Stimulated activated CD4-positive, alpha-beta T cell treated with anti-CD3 and anti-CD28 coated beads, Interleukin-15, amount 100 ng/mL, for 48 hours (primary cell): ENCODE measurements at regions not wholly inside any gene's neighbourhood (a gene's known extent, or its start where the extent isn't known, plus 50 kb on each side); places are given as distances from the start of the nearest gene placed in this dataset.
"Not testable (repeated sequence)": the region's sequence is repeated elsewhere in the genome, so short reads cannot be mapped to it uniquely, and the experiment has no call there.

Experiments
- DNase-seq, 2 donors: peaks; one replicate each; pipeline ENCODE4 v3.0.0-alpha.2; 2020; ENCODE audit warnings: low read depth in 2 of 2

GRCh38 chr13:53101883-53102282 is 73.3 kb downstream of the OLFM4 start:
- DNase-seq = no peak

GRCh38 chr13:53104136-53104535 is 75.5 kb downstream of the OLFM4 start:
- no peak for DNase-seq

GRCh38 chr13:53105477-53105876 is 76.9 kb downstream of the OLFM4 start:
- no peak for DNase-seq

- DNase-seq = no peak
Observed at GRCh38 chr13:53105890-53106289, 77.3 kb downstream of the OLFM4 start.

GRCh38 chr13:53110181-53110580 is 81.6 kb downstream of the OLFM4 start:
- no peak for DNase-seq

GRCh38 chr13:53110614-53111013 is 82.0 kb downstream of the OLFM4 start:
- no peak for DNase-seq

DNA sequence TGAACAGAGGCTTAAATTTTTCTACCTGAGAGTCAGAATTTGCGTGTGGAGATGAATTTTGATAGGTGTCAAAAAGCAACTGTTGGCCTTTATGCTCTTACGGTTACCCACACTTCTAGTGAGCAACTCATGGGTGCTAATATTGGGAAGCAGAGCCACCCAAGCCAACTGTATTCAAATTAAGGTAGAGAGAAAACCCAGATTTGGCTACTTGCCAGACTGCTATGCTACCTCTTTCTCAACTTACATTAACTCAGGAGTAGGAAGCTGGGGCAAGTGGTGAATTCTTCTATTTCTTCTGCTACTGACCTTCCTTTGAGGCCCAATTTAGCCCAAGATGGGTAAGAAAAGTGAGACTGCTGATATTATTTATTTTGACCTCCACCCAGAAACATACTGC is 83.9 kb downstream of the OLFM4 start:
- DNase-seq = no peak

- DNase-seq = not testable (repeated sequence)
Observed at GRCh38 chr13:53117048-53117447, 88.4 kb downstream of the OLFM4 start.

- no peak for DNase-seq
Observed at GRCh38 chr13:53121131-53121773, 92.6 kb downstream of the OLFM4 start.

- DNase-seq = no peak
Observed at GRCh38 chr13:53121919-53122318, 93.3 kb downstream of the OLFM4 start.

DNA sequence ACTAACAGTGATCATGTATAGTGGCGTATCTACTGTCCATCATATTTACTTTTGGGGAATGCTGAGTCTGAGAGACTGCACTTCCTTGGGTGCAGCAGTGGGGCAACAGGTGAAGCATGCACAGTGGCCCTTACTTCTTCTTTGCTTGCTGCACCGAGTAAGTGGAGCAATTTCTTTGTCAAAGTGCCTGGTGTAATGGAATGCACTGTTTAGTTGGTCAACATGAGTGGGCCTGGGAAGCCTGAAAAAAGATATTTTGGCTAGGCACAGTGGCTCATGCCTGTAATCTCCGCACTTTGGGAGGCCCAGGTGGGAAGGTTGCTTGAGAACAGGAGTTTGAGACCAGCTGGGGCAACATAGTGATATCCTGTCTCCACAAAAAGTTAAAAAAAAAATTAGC is 94.9 kb downstream of the OLFM4 start:
- DNase-seq = no peak

GRCh38 chr13:53124623-53125022 is 96.0 kb downstream of the OLFM4 start:
- no peak for DNase-seq

DNA sequence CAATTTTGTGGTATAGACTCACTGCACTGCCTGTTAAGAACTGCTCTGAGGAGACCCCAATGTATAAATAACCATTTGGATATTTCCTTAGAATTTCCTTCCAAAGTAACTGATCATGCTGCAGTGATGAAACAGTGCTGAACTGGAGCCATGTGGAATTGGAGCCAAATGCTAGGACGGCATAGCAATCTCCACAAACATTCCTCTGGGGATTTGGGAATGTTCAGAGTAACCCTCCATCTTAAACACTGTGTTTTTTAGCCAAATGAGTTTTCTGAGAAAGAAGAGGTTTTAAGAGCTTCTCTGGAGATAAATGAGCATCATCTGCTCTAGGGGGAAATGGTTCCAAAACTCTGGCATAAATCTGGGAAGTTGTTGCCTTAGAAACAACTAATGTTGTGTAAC is 98.2 kb downstream of the OLFM4 start:
- no peak for DNase-seq

DNA sequence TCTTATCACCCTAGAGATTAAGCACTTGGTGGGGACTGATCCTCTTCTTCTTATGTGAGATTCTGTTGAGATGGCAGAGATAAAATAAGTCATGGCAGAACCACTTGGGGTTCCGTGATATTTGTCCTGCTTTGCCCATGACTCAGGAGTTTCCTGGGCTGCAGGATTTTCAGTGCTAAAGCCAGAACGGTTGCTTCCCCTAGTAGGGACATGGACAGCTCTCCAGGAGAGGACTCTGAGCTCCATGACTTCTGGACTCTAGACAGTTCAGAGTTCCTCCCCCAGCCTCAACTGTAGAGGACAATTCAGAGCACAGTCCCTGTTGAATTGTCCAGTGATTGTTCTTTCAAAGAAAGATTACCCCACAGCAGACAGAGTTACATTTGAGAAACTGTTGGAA is 98.8 kb downstream of the OLFM4 start:
- DNase-seq = no peak

- no peak for DNase-seq
Observed at GRCh38 chr13:53129864-53130393, 101.3 kb downstream of the OLFM4 start.

DNA sequence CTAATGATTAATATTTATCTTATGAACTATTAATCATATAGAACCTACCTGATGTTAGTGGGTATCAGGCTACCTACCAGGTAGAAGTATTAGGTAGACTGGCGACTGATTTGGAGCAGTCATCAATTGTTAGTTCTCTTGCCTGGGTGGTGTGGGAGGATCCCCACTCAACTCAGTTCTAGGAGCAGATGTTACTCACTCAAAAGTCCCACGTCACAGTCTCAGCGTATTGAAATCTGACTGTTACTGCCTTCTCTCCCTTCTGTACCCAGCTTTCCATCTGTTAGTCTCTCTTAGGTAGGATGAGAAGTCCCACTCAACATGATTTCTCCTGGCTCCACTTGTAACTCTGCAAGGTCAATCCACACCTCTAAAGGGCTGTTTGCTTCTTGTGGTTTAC is 102.7 kb downstream of the OLFM4 start:
- DNase-seq = no peak

GRCh38 chr13:53135301-53135700 is 106.7 kb downstream of the OLFM4 start:
- DNase-seq = no peak

GRCh38 chr13:53136554-53137215 is 108.1 kb downstream of the OLFM4 start:
- no peak for DNase-seq

DNA sequence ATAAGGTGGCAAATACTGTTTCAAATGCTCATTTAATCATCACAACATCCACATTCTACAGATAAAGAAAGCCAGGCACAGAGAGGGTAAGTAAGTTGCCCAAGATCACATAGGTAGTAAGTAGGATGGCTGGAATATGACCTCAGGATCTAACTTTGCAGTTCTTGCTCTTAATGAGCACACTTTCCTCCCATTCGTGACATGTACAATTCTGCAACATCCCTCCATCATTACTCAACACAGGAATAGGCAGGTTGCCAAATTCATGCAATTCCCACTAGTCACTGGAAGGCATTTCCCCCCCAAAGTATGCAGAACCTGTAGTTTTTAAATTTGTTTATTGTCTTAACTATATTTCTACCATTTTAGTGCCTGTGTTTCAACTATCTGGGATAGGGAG is 109.2 kb downstream of the OLFM4 start:
- no peak for DNase-seq

DNA sequence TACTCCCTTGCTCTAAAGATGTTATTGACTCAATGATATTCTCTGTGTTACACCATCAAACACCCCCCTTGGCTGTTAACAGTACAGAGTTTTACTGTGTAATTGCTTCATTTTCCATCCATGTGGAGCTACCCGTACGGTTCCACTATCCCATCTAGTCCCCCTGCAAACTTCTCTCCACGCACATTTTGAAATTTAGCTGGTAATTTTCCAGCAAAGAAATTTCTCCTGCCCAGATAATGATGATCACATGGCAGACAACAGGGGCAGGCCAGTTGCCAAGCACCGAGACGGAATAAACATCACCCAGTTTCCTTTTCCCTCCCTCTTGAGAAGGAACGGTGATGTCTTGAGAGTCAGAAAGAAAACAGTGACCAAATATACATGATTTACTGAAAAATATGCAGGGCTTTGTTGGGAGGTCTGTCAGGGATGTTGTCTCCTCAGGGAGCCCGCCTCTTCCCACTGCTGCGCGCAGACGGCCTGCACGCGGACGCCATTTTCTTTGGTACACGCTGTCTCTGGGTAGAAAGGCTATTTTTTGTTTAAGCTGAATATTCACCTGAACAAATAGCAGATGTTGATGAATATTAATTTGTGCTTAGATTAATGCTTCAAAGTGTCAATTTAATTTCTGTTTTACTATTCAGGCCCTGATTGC is 109.9 kb downstream of the OLFM4 start:
- DNase-seq = no peak

GRCh38 chr13:53141336-53141735 is 112.7 kb downstream of the OLFM4 start:
- no peak for DNase-seq

DNA sequence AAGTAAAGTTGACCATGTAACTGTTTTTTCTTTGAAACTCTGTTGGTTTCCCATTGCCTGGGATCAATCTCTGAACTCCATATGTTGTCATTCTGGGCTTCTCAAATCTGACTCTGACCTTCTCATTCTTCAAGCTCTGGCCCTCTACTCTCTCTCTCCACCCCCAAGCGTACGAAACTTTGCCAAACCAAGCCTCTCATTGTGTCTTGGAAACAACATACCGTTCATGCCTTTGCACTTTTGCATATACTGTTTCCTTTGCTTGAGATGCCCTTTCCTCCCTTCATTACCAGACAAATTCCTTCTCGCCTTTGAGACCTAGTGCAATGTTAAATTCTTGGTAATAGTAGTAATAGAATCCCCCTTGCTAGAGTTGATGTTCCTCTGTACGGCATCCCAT is 113.7 kb downstream of the OLFM4 start:
- no peak for DNase-seq

GRCh38 chr13:53143757-53144339 is 115.2 kb downstream of the OLFM4 start:
- DNase-seq = no peak
